Activated naive CD8-positive, alpha-beta T cell treated with anti-CD3 and anti-CD28 coated beads, Interleukin-2, amount 10 ng/mL, durations not matched to agents 7 days and 5 days (primary cell): ENCODE measurements at regions not wholly inside any gene's neighbourhood (a gene's known extent, or its start where the extent isn't known, plus 50 kb on each side); places are given as distances from the start of the nearest gene placed in this dataset.

Source experiments
- ATAC-seq: fragments of 150-1000 bp; cut with Tn5 transposase; one replicate; pipeline ENCODE4 v1.10.0; 2021; ENCODE audit warnings: low read depth, moderate library complexity
- POLR2A ChIA-PET: fragments of 350-600 bp; sonication (Branson Sonifier 250); formaldehyde crosslinking; loops from one replicate; lab custom pipeline; 2021; ENCODE audit warnings: antibody characterized with exemption; lab: Charles Lee
- DNase-seq: peaks from one replicate; pipeline ENCODE4 v3.0.0; 2021
- H3K27ac Mint-ChIP-seq: one replicate; pipeline ENCODE4 v1.8.0; 2022; ENCODE audit warnings: mild to moderate bottlenecking, mixed read lengths
- H3K27me3 Mint-ChIP-seq: one replicate; pipeline ENCODE4 v1.8.0; 2022; ENCODE audit warnings: mild to moderate bottlenecking, moderate library complexity, mixed read lengths
- H3K36me3 Mint-ChIP-seq: one replicate; pipeline ENCODE4 v1.8.0; 2021; ENCODE audit warnings: mild to moderate bottlenecking, mixed read lengths
- H3K4me1 Mint-ChIP-seq: one replicate; pipeline ENCODE4 v1.8.0; 2021; ENCODE audit warnings: mixed read lengths
- H3K4me3 Mint-ChIP-seq: one replicate; pipeline ENCODE4 v1.8.0; 2022; ENCODE audit warnings: mild to moderate bottlenecking, moderate library complexity, mixed read lengths
- H3K9me3 Mint-ChIP-seq: one replicate; pipeline ENCODE4 v1.8.0; 2021; ENCODE audit warnings: mixed read lengths

DNA sequence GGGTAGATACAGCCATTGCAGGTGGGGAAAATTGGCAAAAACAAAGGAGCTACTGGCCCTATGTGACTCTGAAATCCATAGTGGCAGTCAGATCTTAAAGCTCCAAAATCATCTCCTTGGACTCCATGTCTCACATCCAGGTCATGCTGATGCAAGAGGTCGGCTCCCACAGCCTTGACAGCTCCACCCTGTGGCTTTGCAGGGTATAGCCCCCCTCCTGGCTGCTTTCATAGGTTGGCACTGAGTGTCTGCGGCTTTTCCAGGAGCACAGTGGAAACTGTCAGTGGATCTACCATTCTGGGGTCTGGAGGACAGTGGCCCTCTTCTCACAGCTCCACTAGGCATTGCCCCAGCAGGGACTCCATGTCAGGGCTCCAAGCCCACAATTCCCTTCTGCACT lies 1190.1 kb downstream of the CDH12 start:
- Mint-ChIP-seq H3K27me3 (no peaks in the 10 kb centered on the region), H3K9me3 (peaks cover 2% of the 10 kb centered on the region), H3K4me1 (no peaks in the 10 kb centered on the region), H3K27ac (no peak overlapping the region), H3K36me3 (no peaks in the 10 kb centered on the region), H3K4me3 (no peak overlapping the region)
- ATAC-seq (no peak), DNase-seq (no peak)
- POLR2A ChIA-PET = no interaction called here

DNA sequence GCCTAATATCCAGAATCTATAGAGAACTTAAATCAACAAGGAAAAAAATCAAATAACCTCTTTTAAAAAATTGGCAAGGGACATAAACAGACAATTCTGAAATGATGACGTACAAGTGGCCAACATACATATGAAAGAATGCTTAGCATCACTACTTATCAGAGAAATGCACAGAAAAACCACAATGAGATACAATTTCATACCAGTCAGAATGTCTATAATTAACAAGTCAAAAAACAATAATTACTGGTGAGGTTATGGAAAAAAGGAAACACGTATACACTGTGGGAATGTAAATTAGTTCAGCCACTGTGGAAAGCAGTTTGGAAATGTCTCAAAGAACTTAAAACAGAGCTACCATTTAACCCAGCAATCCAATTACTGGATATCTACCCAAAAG lies 1192.0 kb downstream of the CDH12 start:
- no peaks in the 10 kb centered on the region for H3K4me1 Mint-ChIP-seq

DNA sequence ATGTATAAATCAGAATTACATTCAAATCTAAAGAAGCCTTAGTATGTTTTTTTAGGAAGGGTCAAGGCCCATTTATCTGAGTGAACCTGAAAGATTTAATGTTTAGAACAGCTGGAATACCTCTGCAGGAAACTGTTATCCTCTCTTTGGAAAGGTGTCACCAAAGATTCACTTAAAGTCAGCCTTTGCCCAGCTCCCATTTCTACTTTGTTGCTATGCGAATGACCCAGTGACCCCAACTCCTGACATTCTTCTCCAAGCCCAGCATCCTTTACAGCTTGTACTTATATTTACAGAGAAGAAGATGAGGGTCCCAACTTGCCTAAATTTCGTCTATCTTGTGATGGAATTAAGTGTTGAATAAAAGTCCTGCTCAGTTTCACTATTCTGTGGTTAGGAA lies 1198.6 kb downstream of the CDH12 start:
- Mint-ChIP-seq H3K4me1 (no peaks in the 10 kb centered on the region), H3K27me3 (no peaks in the 10 kb centered on the region), H3K9me3 (no peaks in the 10 kb centered on the region), H3K36me3 (no peaks in the 10 kb centered on the region), H3K4me3 (no peak overlapping the region), H3K27ac (no peak overlapping the region)
- no peak for DNase-seq
- no peak for ATAC-seq
- POLR2A ChIA-PET = no interaction called here

More for the DNA sequence above, 1192.0 kb downstream of the CDH12 start:
- Mint-ChIP-seq H3K27me3 (no peaks in the 10 kb centered on the region), H3K9me3 (peaks cover 2% of the 10 kb centered on the region), H3K4me3 (no peak overlapping the region), H3K36me3 (no peaks in the 10 kb centered on the region), H3K27ac (no peak overlapping the region)
- POLR2A ChIA-PET = no interaction called here
- ATAC-seq (no peak), DNase-seq (no peak)

DNA sequence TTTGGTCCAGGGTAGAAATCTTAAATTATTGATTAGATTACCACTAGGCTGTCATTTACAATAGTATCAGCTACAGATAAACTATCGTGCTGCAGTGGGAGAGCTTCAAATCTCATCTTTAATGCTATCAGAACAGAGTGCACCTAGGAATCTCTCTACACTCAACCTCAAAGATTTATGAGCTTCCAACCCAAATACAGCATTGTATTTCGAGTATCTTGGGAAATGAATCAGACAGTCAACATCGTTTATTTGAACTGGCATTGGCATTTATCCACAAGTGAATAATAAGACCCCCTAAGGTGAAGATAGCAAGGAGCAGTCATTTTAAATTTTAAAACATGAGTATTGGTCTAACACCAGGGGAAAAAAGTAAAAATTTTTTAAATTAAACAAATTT lies 1203.2 kb downstream of the CDH12 start:
- no peak for DNase-seq
- Mint-ChIP-seq H3K27me3 (no peaks in the 10 kb centered on the region), H3K27ac (no peak overlapping the region), H3K36me3 (no peaks in the 10 kb centered on the region), H3K4me1 (no peaks in the 10 kb centered on the region), H3K9me3 (no peaks in the 10 kb centered on the region), H3K4me3 (no peak overlapping the region)
- ATAC-seq = no peak
- POLR2A ChIA-PET = no interaction called here

DNA sequence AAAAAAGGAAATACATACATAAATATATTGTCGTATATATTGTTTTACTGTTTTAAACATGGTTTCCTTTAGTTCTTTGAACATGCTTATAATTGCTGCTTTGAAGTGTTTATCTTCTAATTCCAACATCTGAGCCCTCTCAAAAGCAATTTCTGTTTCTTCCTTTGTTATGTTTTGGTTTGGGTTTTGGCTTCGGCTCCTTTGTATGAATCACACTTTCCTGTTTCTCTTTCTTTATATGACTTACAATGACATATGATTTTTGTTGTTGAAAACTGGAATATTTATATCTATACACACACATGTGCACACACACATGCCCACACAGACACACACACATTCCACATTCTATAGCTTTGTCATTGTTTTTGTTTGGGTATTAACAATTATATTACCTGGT lies 1206.7 kb downstream of the CDH12 start:
- Mint-ChIP-seq H3K9me3 (no peaks in the 10 kb centered on the region), H3K27me3 (no peaks in the 10 kb centered on the region), H3K4me3 (no peak overlapping the region), H3K27ac (no peak overlapping the region), H3K4me1 (no peaks in the 10 kb centered on the region), H3K36me3 (no peaks in the 10 kb centered on the region)
- no peak for ATAC-seq
- POLR2A ChIA-PET = no interaction called here
- no peak for DNase-seq

DNA sequence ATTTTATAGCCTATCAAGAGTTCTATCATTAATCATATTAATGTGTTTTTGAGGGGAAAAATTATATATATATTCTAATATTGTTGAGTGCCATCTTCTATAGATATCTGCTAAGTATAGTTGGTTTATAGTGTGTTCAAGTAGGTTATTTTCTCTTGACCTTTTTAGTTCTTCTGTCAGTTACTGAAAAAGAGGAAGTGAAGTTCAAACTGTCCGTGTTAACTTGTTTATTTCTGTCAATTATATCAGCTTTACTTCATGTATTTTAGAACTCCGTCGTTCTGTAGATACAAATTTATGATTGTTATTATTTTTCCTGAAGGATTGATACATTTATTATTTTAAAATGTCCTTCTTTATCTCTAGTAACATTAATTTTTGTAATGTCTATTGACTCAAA lies 1209.1 kb downstream of the CDH12 start:
- no peak overlapping the region for H3K27ac Mint-ChIP-seq
- DNase-seq (no peak), ATAC-seq (no peak)
- H3K27me3 Mint-ChIP-seq = no peaks in the 10 kb centered on the region
- no peak overlapping the region for H3K4me3 Mint-ChIP-seq
- no peaks in the 10 kb centered on the region for H3K36me3 Mint-ChIP-seq
- no peaks in the 10 kb centered on the region for H3K4me1 Mint-ChIP-seq
- H3K9me3 Mint-ChIP-seq = no peaks in the 10 kb centered on the region
- POLR2A ChIA-PET = no interaction called here

DNA sequence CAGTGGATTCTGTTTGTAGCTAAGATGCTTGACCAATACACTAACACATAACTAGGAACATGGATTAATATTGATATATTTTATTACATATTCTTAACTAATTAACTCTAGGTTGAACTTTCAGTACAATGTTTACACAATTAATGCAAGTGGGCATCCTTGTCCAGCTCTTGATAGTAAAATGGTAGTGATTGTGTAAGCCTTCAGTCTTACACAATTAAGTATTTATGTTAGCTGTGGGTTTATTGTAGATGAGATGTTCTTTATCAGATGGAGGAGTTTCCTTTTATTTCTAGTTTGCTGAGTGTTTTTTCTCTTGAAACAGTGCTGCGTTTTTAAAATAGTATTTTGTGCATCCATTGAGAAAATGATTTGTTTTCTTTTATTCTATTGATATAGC lies 1210.8 kb downstream of the CDH12 start:
- H3K4me3 Mint-ChIP-seq = no peak overlapping the region
- POLR2A ChIA-PET = interaction anchor here (0.6 kb wide), 1 partner anchor 63 kb away, joined by 4 read pairs; no protein-coding TSS in a partner anchor
- H3K9me3 Mint-ChIP-seq = no peaks in the 10 kb centered on the region
- DNase-seq (no peak), ATAC-seq (no peak)
- H3K27ac Mint-ChIP-seq = no peak overlapping the region
- H3K36me3 Mint-ChIP-seq = no peaks in the 10 kb centered on the region
- no peaks in the 10 kb centered on the region for H3K27me3 Mint-ChIP-seq
- no peaks in the 10 kb centered on the region for H3K4me1 Mint-ChIP-seq

DNA sequence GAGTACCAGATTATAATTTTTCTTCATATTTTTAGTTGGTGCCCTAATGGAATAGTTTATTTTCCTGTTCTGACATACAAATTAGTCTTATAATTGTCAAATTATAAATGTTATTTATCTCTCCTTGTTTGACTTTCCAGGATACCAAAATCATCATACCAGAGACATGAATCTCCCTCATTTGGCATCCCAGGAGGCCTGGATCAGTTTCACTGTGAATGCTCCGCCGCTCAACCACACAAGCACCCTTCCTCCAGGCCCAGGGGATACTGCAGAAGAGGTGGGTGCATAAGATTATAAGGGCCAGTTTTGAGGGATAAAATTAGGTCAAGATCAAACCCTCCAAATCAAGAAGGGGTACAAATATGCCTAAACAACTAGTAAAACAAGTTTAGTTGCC lies 1229.3 kb downstream of the CDH12 start:
- Mint-ChIP-seq H3K27me3 (no peaks in the 10 kb centered on the region), H3K4me1 (no peaks in the 10 kb centered on the region), H3K9me3 (peaks cover 7% of the 10 kb centered on the region), H3K27ac (no peak overlapping the region), H3K36me3 (no peaks in the 10 kb centered on the region), H3K4me3 (no peak overlapping the region)
- no peak for DNase-seq
- POLR2A ChIA-PET = no interaction called here
- no peak for ATAC-seq

DNA sequence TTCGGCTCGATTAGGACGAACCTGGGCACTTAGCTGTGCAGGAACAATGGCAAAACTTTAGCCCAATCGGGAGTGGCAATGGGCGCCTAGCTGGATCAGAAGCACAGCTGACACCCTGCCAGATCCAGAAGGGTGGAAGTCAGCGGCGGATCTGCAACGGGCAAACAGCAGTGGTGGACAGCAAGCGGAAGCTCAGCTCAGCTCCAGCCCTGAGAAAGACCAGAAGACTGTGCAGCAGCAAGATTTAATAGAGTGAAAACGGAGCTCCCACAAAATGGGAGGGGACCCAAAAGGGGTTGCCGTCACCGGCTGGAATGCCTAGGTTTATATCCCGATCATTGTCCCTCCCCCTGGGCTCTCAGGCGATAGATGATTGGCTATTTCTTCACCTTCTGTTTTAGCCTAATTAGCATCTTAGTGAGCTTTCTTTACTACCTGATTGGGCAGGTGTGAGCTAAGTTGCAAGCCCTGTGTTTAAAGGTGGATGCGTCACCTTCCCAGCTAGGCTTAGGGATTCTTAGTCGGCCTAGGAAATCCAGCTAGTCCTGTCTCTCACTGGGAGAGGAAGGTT lies 1237.9 kb downstream of the CDH12 start:
- H3K4me3 Mint-ChIP-seq = no peak overlapping the region
- no peaks in the 10 kb centered on the region for H3K36me3 Mint-ChIP-seq
- no peak overlapping the region for H3K27ac Mint-ChIP-seq
- H3K4me1 Mint-ChIP-seq = no peaks in the 10 kb centered on the region
- no peak for ATAC-seq
- POLR2A ChIA-PET = no interaction called here
- H3K9me3 Mint-ChIP-seq = no peaks in the 10 kb centered on the region
- DNase-seq = no peak
- no peaks in the 10 kb centered on the region for H3K27me3 Mint-ChIP-seq

DNA sequence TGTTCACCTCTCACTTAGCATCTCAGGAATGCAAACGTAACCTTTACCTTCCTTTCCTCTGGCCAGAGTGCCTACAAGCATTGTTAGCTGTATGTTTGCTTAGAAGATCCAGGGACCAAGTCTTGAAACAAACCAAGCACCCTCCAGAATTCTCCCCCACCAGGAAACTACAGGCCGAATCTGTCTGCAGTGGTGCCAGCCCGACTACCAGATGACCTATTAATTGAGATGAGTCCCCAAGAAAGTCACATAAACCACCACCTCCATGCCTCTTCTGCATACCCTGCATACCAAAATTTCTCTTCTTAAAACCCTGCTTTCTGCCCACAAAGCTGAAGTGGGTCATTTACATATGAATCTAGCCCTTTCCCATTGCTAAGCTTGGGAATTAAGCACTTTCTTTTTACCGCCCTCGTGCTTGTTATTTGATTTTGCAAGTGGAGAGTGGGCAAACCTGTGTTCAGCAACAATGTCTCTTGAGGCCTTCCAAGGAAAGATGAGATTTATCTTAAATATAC lies 1239.1 kb downstream of the CDH12 start:
- DNase-seq = no peak
- H3K4me3 Mint-ChIP-seq = no peak overlapping the region
- no peaks in the 10 kb centered on the region for H3K4me1 Mint-ChIP-seq
- no peaks in the 10 kb centered on the region for H3K36me3 Mint-ChIP-seq
- POLR2A ChIA-PET = no interaction called here
- no peaks in the 10 kb centered on the region for H3K9me3 Mint-ChIP-seq
- no peak overlapping the region for H3K27ac Mint-ChIP-seq
- no peaks in the 10 kb centered on the region for H3K27me3 Mint-ChIP-seq
- ATAC-seq = no peak

DNA sequence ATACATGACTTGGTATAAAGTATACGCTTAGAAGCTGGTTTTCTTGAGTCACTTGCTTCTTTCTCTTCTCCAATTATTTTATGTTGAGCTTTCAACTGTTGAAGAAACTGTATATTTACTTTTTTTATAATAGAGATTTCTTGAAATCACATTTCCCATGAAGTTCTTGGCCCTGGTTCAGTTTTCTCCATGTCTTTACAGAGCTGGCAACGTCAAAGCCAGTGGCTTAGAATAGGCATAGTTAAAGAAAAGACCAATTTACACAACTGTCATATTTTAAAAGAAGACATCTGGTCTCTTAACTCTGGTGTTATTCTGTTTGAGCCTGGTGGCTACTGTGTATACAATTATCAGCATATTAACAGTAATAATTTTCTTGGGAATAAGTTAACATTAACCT lies 1249.3 kb downstream of the CDH12 start:
- no peak for DNase-seq
- H3K36me3 Mint-ChIP-seq = no peaks in the 10 kb centered on the region
- POLR2A ChIA-PET = no interaction called here
- no peak overlapping the region for H3K27ac Mint-ChIP-seq
- H3K9me3 Mint-ChIP-seq = no peaks in the 10 kb centered on the region
- H3K4me3 Mint-ChIP-seq = no peak overlapping the region
- H3K4me1 Mint-ChIP-seq = no peaks in the 10 kb centered on the region
- H3K27me3 Mint-ChIP-seq = no peaks in the 10 kb centered on the region
- ATAC-seq = no peak

DNA sequence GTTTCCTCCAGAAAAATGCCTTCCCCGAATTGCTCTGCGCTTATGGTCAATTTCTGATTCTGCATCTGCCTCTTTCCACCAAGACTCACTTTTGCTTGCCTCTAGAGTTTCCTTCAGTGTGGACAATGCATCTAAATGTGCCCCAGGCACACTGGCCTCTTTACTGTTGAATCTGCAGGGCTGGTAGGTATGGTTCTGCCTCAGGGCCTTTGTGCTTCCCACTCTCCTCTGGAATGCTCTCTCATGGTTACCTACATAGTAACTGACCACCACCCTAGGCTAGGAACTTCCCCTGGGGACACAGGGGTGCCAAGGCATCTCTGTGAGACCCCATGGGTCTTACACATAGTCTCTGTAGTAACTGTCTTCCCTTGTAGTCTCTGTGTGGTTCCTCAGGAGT lies 1258.6 kb downstream of the CDH12 start:
- ATAC-seq (no peak), DNase-seq (no peak)
- no peaks in the 10 kb centered on the region for H3K36me3 Mint-ChIP-seq
- POLR2A ChIA-PET = no interaction called here
- no peak overlapping the region for H3K4me3 Mint-ChIP-seq
- H3K9me3 Mint-ChIP-seq = peaks cover 5% of the 10 kb centered on the region
- no peaks in the 10 kb centered on the region for H3K27me3 Mint-ChIP-seq
- no peak overlapping the region for H3K27ac Mint-ChIP-seq
- H3K4me1 Mint-ChIP-seq = no peaks in the 10 kb centered on the region

DNA sequence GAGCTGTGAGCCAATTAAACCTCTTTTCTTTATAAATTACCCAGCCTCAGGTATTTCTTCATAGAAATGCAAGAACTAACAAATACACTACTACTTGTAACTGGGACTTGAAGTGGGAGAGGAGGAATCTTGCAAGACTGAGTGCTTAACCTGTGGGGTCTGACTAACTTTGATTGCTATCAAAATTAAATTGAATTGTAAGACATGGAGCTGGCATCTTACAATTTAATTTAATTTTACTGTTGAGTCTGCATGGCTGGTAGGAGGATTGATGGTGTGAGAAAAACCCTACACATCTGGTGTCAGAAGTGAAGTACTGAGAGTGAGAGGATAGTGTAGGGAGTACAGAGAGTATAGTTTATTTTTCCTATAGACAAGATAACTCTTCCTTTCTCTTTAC lies 1259.9 kb downstream of the CDH12 start:
- DNase-seq = no peak
- no peaks in the 10 kb centered on the region for H3K27me3 Mint-ChIP-seq
- no peaks in the 10 kb centered on the region for H3K36me3 Mint-ChIP-seq
- no peak overlapping the region for H3K27ac Mint-ChIP-seq
- H3K4me1 Mint-ChIP-seq = no peaks in the 10 kb centered on the region
- H3K9me3 Mint-ChIP-seq = peaks cover 4% of the 10 kb centered on the region
- POLR2A ChIA-PET = no interaction called here
- no peak for ATAC-seq
- no peak overlapping the region for H3K4me3 Mint-ChIP-seq

DNA sequence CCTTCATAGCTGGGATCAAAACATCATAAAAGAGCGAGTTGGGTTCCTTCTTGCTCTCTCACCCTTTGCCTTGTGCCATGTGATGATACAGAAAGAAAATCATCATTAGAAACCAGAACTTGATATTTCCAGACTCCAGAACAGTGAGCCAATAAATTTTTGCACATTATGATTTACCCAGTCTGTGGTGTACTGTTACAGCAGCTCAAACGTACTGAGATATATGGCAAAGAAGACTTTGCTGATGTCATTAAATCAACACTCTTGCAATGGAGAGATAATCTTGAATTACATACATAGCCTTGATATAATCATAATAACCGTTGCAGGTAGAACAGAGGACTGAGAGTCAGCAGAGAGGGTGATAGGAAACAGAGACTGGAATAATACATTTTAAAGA lies 1271.6 kb downstream of the CDH12 start:
- DNase-seq (no peak), ATAC-seq (no peak)
- POLR2A ChIA-PET = no interaction called here
- H3K4me1 Mint-ChIP-seq = no peaks in the 10 kb centered on the region
- H3K36me3 Mint-ChIP-seq = peaks cover 1% of the 10 kb centered on the region
- H3K27ac Mint-ChIP-seq = no peak overlapping the region
- H3K9me3 Mint-ChIP-seq = peaks cover 10% of the 10 kb centered on the region
- no peak overlapping the region for H3K4me3 Mint-ChIP-seq
- no peaks in the 10 kb centered on the region for H3K27me3 Mint-ChIP-seq

DNA sequence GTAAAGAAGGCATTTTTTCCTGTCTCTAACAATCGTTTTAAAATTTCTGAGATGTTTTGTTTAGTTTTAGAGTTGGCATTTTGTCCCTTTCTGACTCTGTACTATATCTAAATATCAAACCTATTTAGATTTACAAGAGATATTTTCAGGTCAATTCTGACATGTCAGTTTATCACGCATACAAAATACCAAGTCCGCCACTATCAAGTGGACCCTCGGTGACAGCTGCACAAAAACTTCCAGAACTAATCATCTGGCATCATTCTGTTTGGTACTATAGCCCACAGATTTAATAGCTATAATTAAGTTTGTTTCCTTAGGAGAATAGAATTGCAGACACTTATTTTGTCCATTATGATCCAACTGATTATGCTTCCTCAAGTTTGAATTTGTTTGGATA lies 1278.2 kb downstream of the CDH12 start:
- ATAC-seq = no peak
- no peaks in the 10 kb centered on the region for H3K27me3 Mint-ChIP-seq
- H3K36me3 Mint-ChIP-seq = no peaks in the 10 kb centered on the region
- H3K4me1 Mint-ChIP-seq = no peaks in the 10 kb centered on the region
- H3K9me3 Mint-ChIP-seq = peaks cover 4% of the 10 kb centered on the region
- no peak overlapping the region for H3K4me3 Mint-ChIP-seq
- DNase-seq = no peak
- no peak overlapping the region for H3K27ac Mint-ChIP-seq
- POLR2A ChIA-PET = no interaction called here
